NCI-H1694 treated with DMSO at 0.1 percent for 48 hours (cell line): ENCODE measurements at regions not wholly inside any gene's neighbourhood (a gene's known extent, or its start where the extent isn't known, plus 50 kb on each side); places are given as distances from the start of the nearest gene placed in this dataset.
A peak's percentile ranks its signal among the peaks of the same experiment; 100 is the strongest.

Source experiments
- DNase-seq: peaks from one replicate; lab custom pipeline; 2025; lab: John Stamatoyannopoulos, UW

GRCh38 chr14:83425706-83426105, 1892.1 kb upstream of the SEL1L start:
- DNase-seq = no peak

GRCh38 chr14:83433618-83434017, 1900.0 kb upstream of the SEL1L start:
- no peak for DNase-seq

- DNase-seq = no peak
Observed at GRCh38 chr14:83441801-83442200, 1908.1 kb upstream of the SEL1L start.

- no peak for DNase-seq
Observed at GRCh38 chr14:83455561-83455960, 1921.9 kb upstream of the SEL1L start.

GRCh38 chr14:83461521-83461920, 1927.9 kb upstream of the SEL1L start:
- no peak for DNase-seq

- DNase-seq = no peak
Observed at GRCh38 chr14:83462759-83463158, 1929.1 kb upstream of the SEL1L start.

GRCh38 chr14:83463500-83464098, 1929.9 kb upstream of the SEL1L start:
- DNase-seq = peak; percentile 61

GRCh38 chr14:83467811-83468210, 1934.2 kb upstream of the SEL1L start:
- DNase-seq = no peak

- DNase-seq = no peak
Observed at GRCh38 chr14:83470466-83470865, 1936.8 kb upstream of the SEL1L start.

- DNase-seq = no peak
Observed at GRCh38 chr14:83470959-83471695, 1937.5 kb upstream of the SEL1L start.

- DNase-seq = no peak
Observed at GRCh38 chr14:83473416-83474235, 1940.0 kb upstream of the SEL1L start.

GRCh38 chr14:83478741-83479140, 1945.1 kb upstream of the SEL1L start:
- no peak for DNase-seq

GRCh38 chr14:83483063-83483462, 1949.4 kb upstream of the SEL1L start:
- no peak for DNase-seq

GRCh38 chr14:83485591-83485990, 1951.9 kb upstream of the SEL1L start:
- DNase-seq = no peak

- DNase-seq = no peak
Observed at GRCh38 chr14:83491091-83491490, 1957.4 kb upstream of the SEL1L start.

GRCh38 chr14:83520837-83521236, 1987.2 kb upstream of the SEL1L start:
- DNase-seq = no peak

- DNase-seq = no peak
Observed at GRCh38 chr14:83529531-83529930, 1995.9 kb upstream of the SEL1L start.

- DNase-seq = no peak
Observed at GRCh38 chr14:83533734-83534133, 1996.2 kb upstream of the FLRT2 start.

GRCh38 chr14:83534995-83535394, 1994.9 kb upstream of the FLRT2 start:
- DNase-seq = no peak

- no peak for DNase-seq
Observed at GRCh38 chr14:83535444-83535843, 1994.5 kb upstream of the FLRT2 start.

- no peak for DNase-seq
Observed at GRCh38 chr14:83541147-83541546, 1988.8 kb upstream of the FLRT2 start.

- DNase-seq = no peak
Observed at GRCh38 chr14:83548061-83548839, 1981.7 kb upstream of the FLRT2 start.
